Activated CD8-positive, alpha-beta memory T cell treated with anti-CD3 and anti-CD28 coated beads for 1 hour (primary cell): ENCODE measurements at regions not wholly inside any gene's neighbourhood (a gene's known extent, or its start where the extent isn't known, plus 50 kb on each side); places are given as distances from the start of the nearest gene placed in this dataset.
"Not testable (repeated sequence)": the region's sequence is repeated elsewhere in the genome, so short reads cannot be mapped to it uniquely, and the experiment has no call there.

ENCODE experiments used
- DNase-seq, 2 donors: peaks; one replicate each; pipeline ENCODE4 v3.0.0-alpha.2; 2020; ENCODE audit warnings: low read depth in 1 of 2; ENCODE audit errors: extremely low read depth in 1 of 2

GRCh38 chr6:163768905-163769304, 354.4 kb downstream of the QKI start:
- no peak for DNase-seq

GRCh38 chr6:163766936-163767335, 352.4 kb downstream of the QKI start:
- no peak for DNase-seq

DNA sequence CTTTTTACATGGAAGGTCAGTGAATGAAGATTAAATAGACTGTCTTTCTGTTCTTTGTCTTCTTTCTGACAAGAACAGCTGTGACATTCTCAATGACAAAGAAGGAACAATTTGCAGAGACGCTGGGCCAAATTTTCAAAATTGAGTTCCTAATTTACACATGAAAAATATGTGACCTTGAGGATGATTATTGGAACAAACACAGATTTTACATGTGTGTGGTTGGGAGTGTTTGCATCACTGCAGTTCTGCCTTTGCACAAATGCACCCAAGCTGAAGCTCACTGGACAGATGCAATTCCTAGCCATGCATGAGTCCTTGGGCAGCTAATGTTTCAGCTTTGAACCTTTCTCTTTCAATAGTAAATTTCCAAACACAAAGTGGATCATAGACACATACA, 350.8 kb downstream of the QKI start:
- no peak for DNase-seq

DNA sequence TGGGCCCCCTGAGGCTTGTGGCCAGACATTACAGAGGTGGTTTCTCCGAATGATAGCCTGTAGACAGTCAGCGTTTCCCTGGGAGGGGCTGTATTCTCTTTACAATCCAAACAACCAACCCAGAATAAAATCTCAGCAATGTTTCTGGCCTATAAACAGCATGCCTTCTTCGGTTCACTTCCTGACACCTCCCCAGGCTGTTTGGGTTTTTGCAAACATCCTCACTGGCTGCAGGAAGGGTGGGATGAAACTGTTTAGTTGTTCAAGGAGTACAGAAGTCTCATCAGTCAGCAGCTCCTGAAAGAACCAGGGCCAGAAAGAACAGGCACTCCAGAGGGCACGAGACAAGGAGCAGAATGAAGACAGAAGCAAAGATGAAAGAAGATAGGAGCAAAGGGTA, 350.0 kb downstream of the QKI start:
- DNase-seq = no peak

DNA sequence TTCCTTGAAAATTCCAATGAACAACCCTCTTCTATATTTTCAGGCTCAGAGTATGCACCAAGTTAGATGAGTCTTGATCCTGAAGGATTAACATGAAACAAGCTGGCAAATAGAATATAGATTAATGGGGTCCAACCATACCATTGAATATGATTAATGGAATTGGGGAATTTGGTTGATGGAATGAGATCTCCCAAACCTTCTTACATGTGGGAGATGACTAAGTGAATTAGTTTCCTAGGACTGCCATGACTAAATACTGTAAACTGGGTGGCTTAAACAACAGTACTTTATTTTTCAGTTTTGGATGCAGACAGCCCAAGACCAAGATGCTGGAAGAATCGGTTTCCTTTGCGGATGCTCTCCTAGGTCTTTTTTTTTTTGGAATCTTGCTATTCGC, 347.0 kb downstream of the QKI start:
- no peak for DNase-seq

GRCh38 chr6:163760860-163761259, 346.3 kb downstream of the QKI start:
- no peak for DNase-seq

- no peak for DNase-seq
These were observed 345.0 kb downstream of the QKI start for GRCh38 chr6:163759542-163759941.

GRCh38 chr6:163757520-163757919, 343.0 kb downstream of the QKI start:
- no peak for DNase-seq

DNA sequence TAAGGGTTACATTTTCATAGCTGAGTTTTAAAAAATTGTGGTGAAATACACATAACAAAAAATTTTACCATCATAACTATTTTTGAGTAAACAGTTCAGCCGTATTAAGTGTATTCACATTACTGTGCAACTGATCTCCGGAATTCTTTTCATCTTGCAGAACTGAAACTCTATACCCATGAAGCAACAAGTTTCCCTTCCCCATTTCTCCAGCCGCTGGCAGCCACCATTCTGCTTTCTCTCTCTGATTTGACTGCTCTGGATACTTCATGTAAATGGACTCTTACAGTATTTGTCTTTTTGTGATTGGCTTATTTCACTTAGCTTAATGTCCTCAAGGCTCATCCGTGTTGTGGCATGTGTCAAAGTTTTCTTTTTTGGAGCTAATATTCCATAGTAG, 341.6 kb downstream of the QKI start:
- no peak for DNase-seq

- DNase-seq = no peak
These were observed 340.3 kb downstream of the QKI start for GRCh38 chr6:163754866-163755265.

- DNase-seq = no peak
These were observed 338.9 kb downstream of the QKI start for GRCh38 chr6:163753430-163753829.

DNA sequence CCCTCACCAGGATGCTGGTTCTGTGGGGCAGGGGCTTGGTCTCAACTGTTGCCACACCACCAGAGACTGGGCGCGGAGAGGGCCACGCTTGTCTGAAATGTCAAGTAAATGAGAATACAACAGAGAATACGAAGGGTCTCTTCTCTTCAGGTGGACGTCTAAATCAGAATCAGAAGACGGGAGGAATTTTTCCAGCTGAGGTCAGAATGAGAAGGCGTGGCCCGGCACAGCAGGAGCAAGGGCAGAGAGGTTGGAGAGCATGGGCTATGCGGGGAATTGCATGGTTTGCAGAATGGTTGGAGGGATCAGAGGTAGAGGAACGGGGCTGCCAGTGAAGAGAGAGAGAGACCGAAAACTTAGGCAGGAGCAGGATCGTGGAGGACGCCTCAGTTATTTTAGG, 337.9 kb downstream of the QKI start:
- DNase-seq = no peak

DNA sequence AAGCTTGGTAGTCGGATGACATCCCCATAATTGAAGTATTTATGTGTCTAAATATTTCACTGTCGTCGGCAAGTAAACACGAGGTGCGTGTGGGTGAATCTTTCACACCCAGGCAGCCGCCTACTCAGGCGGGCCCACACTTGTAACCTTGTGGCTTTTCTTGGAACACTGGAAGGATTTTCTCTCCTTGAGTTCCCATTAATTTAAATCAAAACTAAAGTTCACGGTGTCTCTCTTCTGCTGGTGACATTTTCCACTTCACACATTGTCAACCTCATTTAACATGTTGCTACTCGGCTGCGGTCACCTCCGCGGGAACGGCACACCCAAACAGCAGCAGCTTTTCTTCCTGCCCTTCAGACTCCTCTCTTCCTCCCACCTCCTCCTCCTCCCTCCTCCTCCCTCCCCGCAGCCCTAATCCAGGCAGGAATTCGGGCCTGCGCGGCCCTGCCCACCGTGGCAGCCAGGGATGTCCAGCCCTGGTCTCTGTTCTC, 336.6 kb downstream of the QKI start:
- DNase-seq = no peak

- no peak for DNase-seq
These were observed 336.0 kb downstream of the QKI start for GRCh38 chr6:163750431-163751031.

GRCh38 chr6:163748886-163749285, 334.4 kb downstream of the QKI start:
- no peak for DNase-seq

DNA sequence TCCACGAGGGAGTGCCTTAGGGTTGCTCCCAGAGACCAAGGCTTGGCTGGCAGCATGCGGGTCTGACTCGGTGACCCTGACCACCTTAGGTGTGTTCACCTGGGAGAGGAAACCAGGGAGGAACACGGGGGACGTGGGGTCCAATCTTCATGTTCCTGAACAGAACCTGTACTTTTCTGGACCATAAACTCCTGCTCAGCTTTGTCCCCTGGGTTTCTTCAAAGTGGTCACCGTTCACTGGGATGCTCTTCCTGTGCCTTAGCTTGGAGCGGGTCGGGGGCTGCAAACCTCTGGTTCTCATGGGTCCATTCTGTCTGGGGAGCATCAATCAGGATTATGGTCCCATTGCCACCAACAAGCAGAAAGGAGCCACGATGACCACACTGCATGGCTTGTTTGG, 333.5 kb downstream of the QKI start:
- DNase-seq = no peak

DNA sequence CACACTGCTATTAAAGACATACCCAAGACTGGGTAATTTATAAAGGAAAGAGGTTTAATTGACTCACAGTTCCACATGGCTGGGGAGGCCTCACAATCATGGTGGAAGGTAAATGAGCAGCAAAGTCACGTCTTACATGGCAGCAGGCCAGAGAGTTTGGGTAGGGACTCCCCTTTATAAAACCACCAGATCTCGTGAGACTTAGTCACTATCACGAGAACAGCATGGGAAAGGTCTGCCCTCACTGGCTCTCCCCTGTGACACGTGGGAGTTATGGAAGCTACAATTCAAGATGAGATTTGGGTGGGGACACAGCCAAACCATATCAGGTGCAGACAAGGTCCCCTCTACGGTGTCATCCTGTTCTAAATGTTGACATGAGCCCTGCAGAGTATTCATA, 332.5 kb downstream of the QKI start:
- DNase-seq = not testable (repeated sequence)

DNA sequence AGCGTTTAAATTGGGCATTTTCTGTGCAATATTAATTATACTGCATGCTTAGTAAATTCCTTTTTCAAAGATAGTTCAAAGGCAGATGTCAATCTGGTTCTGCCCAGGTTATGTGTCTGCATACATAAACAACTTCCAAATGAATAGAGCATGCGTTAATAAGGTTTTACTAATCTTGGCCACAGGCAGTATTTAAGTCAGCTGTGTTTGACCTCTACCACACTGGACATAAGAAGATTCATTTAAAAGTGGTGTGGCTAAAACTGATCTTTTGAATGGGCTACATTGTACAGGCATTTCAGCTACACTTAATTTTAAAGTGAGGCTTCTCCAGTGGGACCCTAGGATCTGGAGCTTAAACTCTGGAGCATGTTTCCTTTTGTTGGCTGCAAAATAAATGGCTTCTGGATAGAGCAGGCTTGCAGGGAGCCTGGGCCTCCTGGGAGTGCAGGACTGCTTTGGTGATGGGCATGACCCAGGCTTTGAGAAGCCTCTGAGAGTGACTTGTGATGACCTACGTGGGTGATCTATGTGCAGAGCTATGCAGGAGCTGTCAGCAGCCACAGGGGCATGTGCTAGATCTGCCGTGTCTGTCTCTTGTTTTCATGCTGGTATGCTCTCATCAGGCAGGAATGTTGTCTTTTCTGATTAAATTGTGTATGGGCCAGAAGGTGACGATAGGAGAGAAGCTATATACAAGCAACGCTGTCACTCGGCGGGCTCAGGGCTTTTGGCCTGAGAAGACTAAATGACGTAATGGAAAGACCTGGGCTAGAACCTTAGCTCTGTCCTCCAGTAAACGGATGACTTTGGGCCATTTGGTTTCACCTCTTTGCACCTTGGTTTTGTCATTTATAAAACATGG, 331.2 kb downstream of the QKI start:
- DNase-seq = no peak

GRCh38 chr6:163744256-163744925, 329.9 kb downstream of the QKI start:
- no peak for DNase-seq

- no peak for DNase-seq
These were observed 329.3 kb downstream of the QKI start for GRCh38 chr6:163743796-163744195.

GRCh38 chr6:163741743-163742363, 327.3 kb downstream of the QKI start:
- no peak for DNase-seq
